Uterus (tissue), 3 donors: ENCODE measurements at regions not wholly inside any gene's neighbourhood (a gene's known extent, or its start where the extent isn't known, plus 50 kb on each side); places are given as distances from the start of the nearest gene placed in this dataset.

ENCODE experiments used
- DNase-seq, 2 donors: peaks; one replicate each; pipeline ENCODE4 v3.0.0-alpha.2; 2019 to 2020
- H3K27ac ChIP-seq, 2 donors: fragments of 200-600 bp; sonication (generic); 1 replicate in 1 of 2; 2 replicates in 1 of 2; pipeline ENCODE4 v1.5.1; 2016 to 2018
- H3K27me3 ChIP-seq, 2 donors: fragments of 200-600 bp; sonication (generic); one replicate each; pipeline ENCODE4 v1.5.1; 2018 to 2019; ENCODE audit warnings: control low read depth in 1 of 2
- H3K36me3 ChIP-seq, 2 donors: fragments of 200-600 bp; sonication (generic); one replicate each; pipeline ENCODE4 v1.5.1; 2019; ENCODE audit warnings: control low read depth in 1 of 2
- H3K4me1 ChIP-seq, 2 donors: fragments of 200-600 bp; sonication (generic); one replicate each; pipeline ENCODE4 v1.5.1; 2018 to 2019; ENCODE audit warnings: control low read depth in 1 of 2
- H3K4me3 ChIP-seq, 2 donors: fragments of 200-600 bp; sonication (generic); 1 replicate in 1 of 2; 2 replicates in 1 of 2; pipeline ENCODE4 v1.5.1; 2018 to 2019; ENCODE audit warnings: mild to moderate bottlenecking in 1 of 2
- H3K9me3 ChIP-seq, 2 donors: fragments of 200-600 bp; sonication (generic); one replicate each; pipeline ENCODE4 v1.5.1; 2019; ENCODE audit warnings: control low read depth in 1 of 2
- CTCF ChIP-seq, 4 experiments: fragments of 200-600 bp in 2 of 4; fragments of 450-650 bp in 2 of 4; sonication (generic) in 2 of 4; IDR thresholded peaks; one replicate each; pipeline ENCODE4 v1.5.1; 2016 to 2019; ENCODE audit warnings: antibody characterized with exemption in 4 of 4, mild to moderate bottlenecking in 2 of 4, moderate library complexity in 1 of 4
- POLR2A ChIP-seq, 2 donors: fragments of 450-650 bp; IDR thresholded peaks; one replicate each; pipeline ENCODE4 v1.6.1; 2016; ENCODE audit warnings: antibody characterized with exemption in 2 of 2, mild to moderate bottlenecking in 1 of 2, moderate library complexity in 1 of 2
- intact Hi-C: fragments of 100-400 bp; cut with DNase I; formaldehyde crosslinking; loops from one replicate; pipeline ENCODE4 v1.15.1; 2023; ENCODE audit warnings: low total_unique reads
- donor health status: DM: yes; HTN: yes; CAD: no.

GRCh38 chr12:126493366-126494108, 1428.3 kb downstream of the AACS start:
- H3K27me3 ChIP-seq, result no peaks in the 10 kb centered on the region
- no peaks in the 10 kb centered on the region for H3K36me3 ChIP-seq
- H3K27ac ChIP-seq, result no peak overlapping the region
- no peak for DNase-seq
- TF ChIP-seq POLR2A (IDR thresholded peaks at IDR 0.05) (no peak), CTCF (IDR thresholded peaks at IDR 0.05) (no peak)
- no peak overlapping the region for H3K4me3 ChIP-seq
- intact Hi-C loops, result no loop called here
- H3K9me3 ChIP-seq, result no peaks in the 10 kb centered on the region
- no peaks in the 10 kb centered on the region for H3K4me1 ChIP-seq

- H3K36me3 ChIP-seq, result no peaks in the 10 kb centered on the region
- no peak for DNase-seq
- H3K9me3 ChIP-seq, result no peaks in the 10 kb centered on the region
- no peak overlapping the region for H3K4me3 ChIP-seq
- TF ChIP-seq CTCF (IDR thresholded peaks at IDR 0.05) (no peak), POLR2A (IDR thresholded peaks at IDR 0.05) (no peak)
- no peaks in the 10 kb centered on the region for H3K4me1 ChIP-seq
- no peak overlapping the region for H3K27ac ChIP-seq
- intact Hi-C loops, result no loop called here
- no peaks in the 10 kb centered on the region for H3K27me3 ChIP-seq
Observed at GRCh38 chr12:126496201-126496600, 1431.0 kb downstream of the AACS start.

GRCh38 chr12:126506426-126507182, 1441.4 kb downstream of the AACS start:
- no peaks in the 10 kb centered on the region for H3K4me1 ChIP-seq
- no peak for TF ChIP-seq POLR2A (IDR thresholded peaks at IDR 0.05)
- TF ChIP-seq CTCF (IDR thresholded peaks at IDR 0.05), result no peak
- no peaks in the 10 kb centered on the region for H3K27me3 ChIP-seq
- intact Hi-C loops, result no loop called here
- no peak for DNase-seq
- no peak overlapping the region for H3K27ac ChIP-seq
- H3K36me3 ChIP-seq, result no peaks in the 10 kb centered on the region
- no peak overlapping the region for H3K4me3 ChIP-seq
- H3K9me3 ChIP-seq, result no peaks in the 10 kb centered on the region

GRCh38 chr12:126507231-126507630, 1442.0 kb downstream of the AACS start:
- intact Hi-C loops, result no loop called here
- no peak overlapping the region for H3K4me3 ChIP-seq
- H3K36me3 ChIP-seq, result no peaks in the 10 kb centered on the region
- no peaks in the 10 kb centered on the region for H3K9me3 ChIP-seq
- DNase-seq, result no peak
- no peak for TF ChIP-seq CTCF (IDR thresholded peaks at IDR 0.05)
- no peak for TF ChIP-seq POLR2A (IDR thresholded peaks at IDR 0.05)
- no peaks in the 10 kb centered on the region for H3K4me1 ChIP-seq
- H3K27ac ChIP-seq, result no peak overlapping the region
- H3K27me3 ChIP-seq, result no peaks in the 10 kb centered on the region

- Histone ChIP-seq H3K27me3 (no peaks in the 10 kb centered on the region), H3K9me3 (no peaks in the 10 kb centered on the region), H3K36me3 (no peaks in the 10 kb centered on the region), H3K4me1 (no peaks in the 10 kb centered on the region), H3K4me3 (no peak overlapping the region), H3K27ac (no peak overlapping the region)
- no peak for DNase-seq
- intact Hi-C loops, result no loop called here
- no peak for TF ChIP-seq CTCF (IDR thresholded peaks at IDR 0.05)
- no peak for TF ChIP-seq POLR2A (IDR thresholded peaks at IDR 0.05)
Observed at GRCh38 chr12:126509572-126509971, 1444.3 kb downstream of the AACS start.
